GM21367 (cell line): ENCODE measurements at regions not wholly inside any gene's neighbourhood (a gene's known extent, or its start where the extent isn't known, plus 50 kb on each side); places are given as distances from the start of the nearest gene placed in this dataset.
"Not testable (repeated sequence)": the region's sequence is repeated elsewhere in the genome, so short reads cannot be mapped to it uniquely, and the experiment has no call there.

Experiments
- ATAC-seq: cut with Tn5 transposase; IDR thresholded peaks from one replicate; pipeline ENCODE4 v1.9.1; 2021; ENCODE audit not compliant: unreplicated experiment

GRCh38 chr2:156254637-156255067 lies 77.9 kb downstream of the NR4A2 start:
- not testable (repeated sequence) for ATAC-seq

- ATAC-seq = no peak
Observed at GRCh38 chr2:156253765-156254164, 78.8 kb downstream of the NR4A2 start.

GRCh38 chr2:156242874-156243273 lies 89.6 kb downstream of the NR4A2 start:
- ATAC-seq = no peak

- no peak for ATAC-seq
Observed at GRCh38 chr2:156237558-156237957, 95.0 kb downstream of the NR4A2 start.

- no peak for ATAC-seq
Observed at GRCh38 chr2:156229724-156230362, 102.7 kb downstream of the NR4A2 start.

- not testable (repeated sequence) for ATAC-seq
Observed at GRCh38 chr2:156223328-156223727, 109.2 kb downstream of the NR4A2 start.

GRCh38 chr2:156221703-156222102 lies 110.8 kb downstream of the NR4A2 start:
- no peak for ATAC-seq

- no peak for ATAC-seq
Observed at GRCh38 chr2:156219491-156220100, 112.9 kb downstream of the NR4A2 start.

GRCh38 chr2:156215656-156216055 lies 116.9 kb downstream of the NR4A2 start:
- ATAC-seq = no peak

GRCh38 chr2:156211318-156211717 lies 121.2 kb downstream of the NR4A2 start:
- ATAC-seq = no peak

- no peak for ATAC-seq
Observed at GRCh38 chr2:156206355-156206754, 126.2 kb downstream of the NR4A2 start.

GRCh38 chr2:156199588-156199987 lies 132.9 kb downstream of the NR4A2 start:
- no peak for ATAC-seq

- ATAC-seq = no peak
Observed at GRCh38 chr2:156196031-156196430, 136.5 kb downstream of the NR4A2 start.

- ATAC-seq = peak; percentile 45
Observed at GRCh38 chr2:156192468-156192867, 140.1 kb downstream of the NR4A2 start.

- no peak for ATAC-seq
Observed at GRCh38 chr2:156191527-156191926, 141.0 kb downstream of the NR4A2 start.

- ATAC-seq = no peak
Observed at GRCh38 chr2:156190517-156190916, 142.0 kb downstream of the NR4A2 start.

GRCh38 chr2:156189584-156189983 lies 142.9 kb downstream of the NR4A2 start:
- no peak for ATAC-seq

GRCh38 chr2:156189143-156189542 lies 143.4 kb downstream of the NR4A2 start:
- ATAC-seq = no peak

- no peak for ATAC-seq
Observed at GRCh38 chr2:156182132-156182531, 150.4 kb downstream of the NR4A2 start.

GRCh38 chr2:156181208-156181607 lies 151.3 kb downstream of the NR4A2 start:
- no peak for ATAC-seq

GRCh38 chr2:156177654-156178053 lies 154.9 kb downstream of the NR4A2 start:
- no peak for ATAC-seq

GRCh38 chr2:156175946-156176345 lies 156.6 kb downstream of the NR4A2 start:
- ATAC-seq = no peak

- ATAC-seq = no peak
Observed at GRCh38 chr2:156170929-156171328, 161.6 kb downstream of the NR4A2 start.
